NOMO-1 treated with DMSO at 0.1 percent for 48 hours (cell line): ENCODE measurements at regions not wholly inside any gene's neighbourhood (a gene's known extent, or its start where the extent isn't known, plus 50 kb on each side); places are given as distances from the start of the nearest gene placed in this dataset.
"Not testable (repeated sequence)": the region's sequence is repeated elsewhere in the genome, so short reads cannot be mapped to it uniquely, and the experiment has no call there.

ENCODE experiments used
- DNase-seq: peaks from one replicate; lab custom pipeline; 2025; ENCODE audit not compliant: unreplicated experiment; lab: John Stamatoyannopoulos, UW

GRCh38 chrX:88828011-88828410 lies 81.0 kb downstream of the CPXCR1 start:
- DNase-seq: no peak

- DNase-seq: no peak
Measured at GRCh38 chrX:88830111-88830510, 83.1 kb downstream of the CPXCR1 start.

GRCh38 chrX:88837721-88838120 lies 90.7 kb downstream of the CPXCR1 start:
- not testable (repeated sequence) for DNase-seq

- DNase-seq: no peak
Measured at GRCh38 chrX:88838392-88838791, 91.4 kb downstream of the CPXCR1 start.

GRCh38 chrX:88843841-88844240 lies 96.8 kb downstream of the CPXCR1 start:
- not testable (repeated sequence) for DNase-seq

GRCh38 chrX:88853925-88854324 lies 106.9 kb downstream of the CPXCR1 start:
- no peak for DNase-seq

GRCh38 chrX:88863726-88864125 lies 116.7 kb downstream of the CPXCR1 start:
- DNase-seq: no peak

- no peak for DNase-seq
Measured at GRCh38 chrX:88865634-88866033, 118.6 kb downstream of the CPXCR1 start.

- no peak for DNase-seq
Measured at GRCh38 chrX:88881536-88881935, 134.5 kb downstream of the CPXCR1 start.

GRCh38 chrX:88883200-88883599 lies 136.2 kb downstream of the CPXCR1 start:
- DNase-seq: no peak

- no peak for DNase-seq
Measured at GRCh38 chrX:88886908-88887307, 139.9 kb downstream of the CPXCR1 start.

- peak; percentile 45 for DNase-seq
Measured at GRCh38 chrX:88903989-88904718, 157.1 kb downstream of the CPXCR1 start.

GRCh38 chrX:88908056-88908455 lies 161.0 kb downstream of the CPXCR1 start:
- no peak for DNase-seq

GRCh38 chrX:88937616-88938015 lies 190.6 kb downstream of the CPXCR1 start:
- DNase-seq: no peak

- DNase-seq: no peak
Measured at GRCh38 chrX:88940904-88941303, 193.9 kb downstream of the CPXCR1 start.

GRCh38 chrX:88944661-88945060 lies 197.6 kb downstream of the CPXCR1 start:
- no peak for DNase-seq

- DNase-seq: not testable (repeated sequence)
Measured at GRCh38 chrX:88956059-88956458, 209.0 kb downstream of the CPXCR1 start.

- no peak for DNase-seq
Measured at GRCh38 chrX:88977835-88978234, 230.8 kb downstream of the CPXCR1 start.

- no peak for DNase-seq
Measured at GRCh38 chrX:88982183-88982582, 235.2 kb downstream of the CPXCR1 start.

- DNase-seq: no peak
Measured at GRCh38 chrX:88982933-88983332, 235.9 kb downstream of the CPXCR1 start.

- no peak for DNase-seq
Measured at GRCh38 chrX:88988796-88989195, 241.8 kb downstream of the CPXCR1 start.

- no peak for DNase-seq
Measured at GRCh38 chrX:88990882-88991582, 244.0 kb downstream of the CPXCR1 start.
